MCF 10A (cell line): ENCODE measurements at regions not wholly inside any gene's neighbourhood (a gene's known extent, or its start where the extent isn't known, plus 50 kb on each side); places are given as distances from the start of the nearest gene placed in this dataset.
"Not testable (repeated sequence)": the region's sequence is repeated elsewhere in the genome, so short reads cannot be mapped to it uniquely, and the experiment has no call there.

Experiments used
- BruUV-seq: library from RNA; stranded (reverse); fragments of 400-500 nt; replicated peaks from 2 replicates; lab custom pipeline; 2021; lab: Mats Ljungman, UMichigan
- CTCF ChIA-PET: fragments of 300-600 bp; sonication (Branson Sonifier 250); formaldehyde crosslinking; extraction: SDS; loops from one replicate; lab custom pipeline; 2021; ENCODE audit warnings: antibody characterized with exemption, inconsistent platforms; lab: Yijun Ruan, JAX
- POLR2A ChIA-PET: fragments of 300-600, 350-650 bp; sonication (Branson Sonifier 250); formaldehyde crosslinking; extraction: SDS; loops from one replicate; lab custom pipeline; 2020; ENCODE audit warnings: antibody characterized with exemption, inconsistent platforms; lab: Yijun Ruan, JAX
- DNase-seq: peaks from one replicate; pipeline ENCODE4 v3.0.0-alpha.2; 2018; ENCODE audit not compliant: unreplicated experiment
- H3K27ac Mint-ChIP-seq: one replicate; pipeline ENCODE4 v1.8.0; 2022; ENCODE audit warnings: mild to moderate bottlenecking, low read depth, mixed read lengths; ENCODE audit not compliant: unreplicated experiment
- H3K27me3 Mint-ChIP-seq: one replicate; pipeline ENCODE4 v1.8.0; 2022; ENCODE audit warnings: mixed read lengths; ENCODE audit not compliant: insufficient read depth, unreplicated experiment
- H3K36me3 Mint-ChIP-seq: one replicate; pipeline ENCODE4 v1.8.0; 2022; ENCODE audit warnings: mild to moderate bottlenecking, moderate library complexity, mixed read lengths; ENCODE audit not compliant: insufficient read depth, unreplicated experiment
- H3K4me1 Mint-ChIP-seq: one replicate; pipeline ENCODE4 v1.8.0; 2022; ENCODE audit warnings: mixed read lengths; ENCODE audit not compliant: insufficient read depth, unreplicated experiment
- H3K4me3 Mint-ChIP-seq: one replicate; pipeline ENCODE4 v1.8.0; 2022; ENCODE audit warnings: mild to moderate bottlenecking, moderate library complexity, mixed read lengths; ENCODE audit not compliant: unreplicated experiment
- H3K9me3 Mint-ChIP-seq: one replicate; pipeline ENCODE4 v1.8.0; 2022; ENCODE audit warnings: mixed read lengths; ENCODE audit not compliant: unreplicated experiment
- CTCF ChIP-seq: fragments of 200-600 bp; IDR thresholded peaks from one replicate; pipeline ENCODE4 v1.8.0; 2022; ENCODE audit warnings: antibody characterized with exemption, mild to moderate bottlenecking; ENCODE audit not compliant: unreplicated experiment
- intact Hi-C: fragments of 100-400 bp; cut with micrococcal nuclease; formaldehyde crosslinking; loops from 2 replicates; pipeline ENCODE4 v1.14.1; 2022

DNA sequence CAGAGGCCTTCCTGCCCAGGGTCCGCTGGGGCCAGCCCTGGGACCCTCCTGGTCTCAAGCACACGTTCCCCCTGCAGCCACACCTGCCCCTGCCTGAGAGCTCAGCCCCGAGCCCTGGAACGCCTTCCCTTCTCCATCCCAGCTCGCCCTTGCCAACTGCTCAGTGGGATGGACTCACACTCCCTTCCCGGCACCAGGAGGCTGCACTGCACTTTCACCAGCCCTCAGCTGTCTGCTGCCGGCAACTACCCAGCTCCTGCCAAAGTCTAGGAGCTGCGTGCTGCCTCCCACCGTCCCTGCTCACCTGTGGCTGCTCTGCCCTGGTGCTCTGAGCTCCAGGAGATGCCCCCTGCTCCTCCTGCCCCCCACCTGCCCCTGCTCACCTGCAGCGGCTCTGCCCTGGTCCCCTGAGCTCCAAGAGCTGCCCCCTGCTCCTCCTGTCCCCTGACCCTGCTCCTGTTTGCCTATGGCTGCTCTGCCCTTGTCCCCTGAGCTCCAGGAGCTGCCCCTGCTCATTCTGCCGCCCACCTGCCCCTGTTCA is 246.4 kb downstream of the TMEM121 start:
- DNase-seq, H3K27ac Mint-ChIP-seq, H3K36me3 Mint-ChIP-seq, H3K27me3 Mint-ChIP-seq, POLR2A ChIA-PET, H3K4me1 Mint-ChIP-seq, BruUV-seq, H3K4me3 Mint-ChIP-seq, CTCF ChIA-PET, intact Hi-C loops: not testable (repeated sequence)
- peaks cover 25% of the 10 kb centered on the region for H3K9me3 Mint-ChIP-seq

- TF ChIP-seq CTCF: no peak
- POLR2A ChIA-PET: no interaction called here
- H3K27ac Mint-ChIP-seq: no peak overlapping the region
Measured at GRCh38 chr14:105773584-105773983, 247.2 kb downstream of the TMEM121 start.

GRCh38 chr14:105774001-105774400 is 247.6 kb downstream of the TMEM121 start:
- Mint-ChIP-seq H3K4me3 (no peak overlapping the region), H3K4me1 (no peaks in the 10 kb centered on the region), H3K36me3 (no peaks in the 10 kb centered on the region), H3K27me3 (no peaks in the 10 kb centered on the region), H3K27ac (no peak overlapping the region), H3K9me3 (peaks cover 37% of the 10 kb centered on the region)
- ChIA-PET CTCF (no interaction called here), POLR2A (no interaction called here)
- intact Hi-C loops: no loop called here
- no TSS peak for BruUV-seq
- no peak for TF ChIP-seq CTCF
- no peak for DNase-seq

More at GRCh38 chr14:105773584-105773983, 247.2 kb downstream of the TMEM121 start:
- CTCF ChIA-PET: no interaction called here
- Mint-ChIP-seq H3K27me3 (no peaks in the 10 kb centered on the region), H3K36me3 (no peaks in the 10 kb centered on the region), H3K4me3 (no peak overlapping the region), H3K9me3 (peaks cover 33% of the 10 kb centered on the region), H3K4me1 (no peaks in the 10 kb centered on the region)
- DNase-seq: no peak
- intact Hi-C loops: no loop called here
- BruUV-seq: no TSS peak

GRCh38 chr14:105774585-105775348 is 248.4 kb downstream of the TMEM121 start:
- H3K36me3 Mint-ChIP-seq, BruUV-seq, H3K27ac Mint-ChIP-seq, H3K4me3 Mint-ChIP-seq, POLR2A ChIA-PET, CTCF ChIA-PET, intact Hi-C loops, H3K4me1 Mint-ChIP-seq, H3K27me3 Mint-ChIP-seq, DNase-seq: not testable (repeated sequence)
- peaks cover 45% of the 10 kb centered on the region for H3K9me3 Mint-ChIP-seq

DNA sequence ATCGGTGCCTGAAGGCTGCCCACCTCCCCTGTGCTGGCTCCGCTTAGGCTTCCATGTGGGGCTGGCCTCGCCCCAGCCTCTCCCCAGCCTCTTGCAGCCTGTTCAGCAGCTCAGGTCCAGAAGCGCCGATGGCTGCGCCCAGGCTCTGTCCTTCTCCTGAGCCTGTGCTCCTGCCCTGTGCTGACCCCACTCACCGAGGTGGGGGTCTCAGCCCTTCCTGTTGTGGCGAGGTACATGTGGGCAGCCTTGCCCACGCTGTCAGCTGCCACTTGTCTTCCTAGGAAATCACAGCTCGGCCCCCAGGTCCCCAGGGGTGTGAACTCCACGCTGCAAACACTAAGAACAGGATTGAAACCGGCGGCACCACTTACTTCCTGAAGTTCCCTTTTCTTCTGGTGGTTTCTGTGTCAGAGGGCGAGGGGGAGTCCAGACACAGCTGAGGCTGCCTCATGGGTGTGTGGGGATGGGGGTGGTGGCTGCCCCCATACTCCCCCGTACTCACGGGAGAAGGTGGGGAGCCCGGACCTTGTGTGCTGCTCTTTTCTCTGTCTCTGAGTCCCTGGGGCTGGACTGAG is 249.1 kb downstream of the TMEM121 start:
- intact Hi-C loops, DNase-seq, H3K4me1 Mint-ChIP-seq, H3K27ac Mint-ChIP-seq, POLR2A ChIA-PET, H3K36me3 Mint-ChIP-seq, BruUV-seq, H3K27me3 Mint-ChIP-seq, H3K4me3 Mint-ChIP-seq, CTCF ChIA-PET: not testable (repeated sequence)
- peaks cover 47% of the 10 kb centered on the region for H3K9me3 Mint-ChIP-seq

DNA sequence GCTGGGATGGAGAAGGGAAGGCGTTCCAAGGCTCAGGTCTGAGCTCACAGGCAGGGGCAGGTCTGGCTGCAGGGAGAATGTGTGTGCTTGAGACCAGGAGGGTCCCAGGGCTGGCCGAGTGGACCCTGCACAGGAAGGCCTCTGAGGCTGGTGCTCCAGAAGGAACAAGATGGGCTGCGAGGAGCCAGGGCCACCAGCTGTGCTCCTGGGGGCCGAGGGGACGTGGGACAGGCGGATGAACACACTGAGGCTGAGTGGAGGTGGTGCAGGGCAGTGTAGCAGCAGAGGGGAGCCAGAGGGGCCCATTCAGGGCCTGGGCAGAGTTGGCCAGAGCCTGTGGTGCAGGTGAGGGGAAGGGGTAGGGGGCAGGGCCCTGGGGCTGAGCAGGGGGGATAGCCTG is 249.7 kb downstream of the TMEM121 start:
- peaks cover 51% of the 10 kb centered on the region for H3K9me3 Mint-ChIP-seq
- H3K4me3 Mint-ChIP-seq, DNase-seq, H3K4me1 Mint-ChIP-seq, H3K27ac Mint-ChIP-seq, CTCF ChIA-PET, intact Hi-C loops, H3K27me3 Mint-ChIP-seq, BruUV-seq, H3K36me3 Mint-ChIP-seq, POLR2A ChIA-PET: not testable (repeated sequence)
